Parathyroid adenoma (tissue), 2 donors: ENCODE measurements at regions not wholly inside any gene's neighbourhood (a gene's known extent, or its start where the extent isn't known, plus 50 kb on each side); places are given as distances from the start of the nearest gene placed in this dataset.

Experiments used
- H2AFZ ChIP-seq: fragments of 300-600 bp; sonication (generic); one replicate; pipeline ENCODE4 v1.7.0; 2017; ENCODE audit warnings: antibody characterized with exemption, mild to moderate bottlenecking
- H3K27ac ChIP-seq: fragments of 300-600 bp; sonication (generic); one replicate; pipeline ENCODE4 v1.7.0; 2017
- H3K27me3 ChIP-seq: fragments of 300-600 bp; sonication (generic); one replicate; pipeline ENCODE4 v1.7.0; 2017; ENCODE audit warnings: low read length; ENCODE audit not compliant: control insufficient read depth, insufficient read depth
- H3K36me3 ChIP-seq: fragments of 300-600 bp; sonication (generic); one replicate; pipeline ENCODE4 v1.7.0; 2017; ENCODE audit warnings: low read length; ENCODE audit not compliant: control insufficient read depth, insufficient read depth
- H3K4me1 ChIP-seq: fragments of 300-600 bp; sonication (generic); one replicate; pipeline ENCODE4 v1.7.0; 2017; ENCODE audit warnings: control low read depth
- H3K4me2 ChIP-seq: fragments of 300-600 bp; sonication (generic); one replicate; pipeline ENCODE4 v1.7.0; 2017; ENCODE audit warnings: low read length
- H3K4me3 ChIP-seq: fragments of 300-600 bp; sonication (generic); one replicate; pipeline ENCODE4 v1.7.0; 2017; ENCODE audit warnings: low read depth, low read length
- H3K79me2 ChIP-seq: fragments of 300-600 bp; sonication (generic); one replicate; pipeline ENCODE4 v1.7.0; 2017; ENCODE audit warnings: control low read depth
- H3K9ac ChIP-seq: fragments of 300-600 bp; sonication (generic); one replicate; pipeline ENCODE4 v1.7.0; 2017; ENCODE audit warnings: mild to moderate bottlenecking
- H3K9me3 ChIP-seq: fragments of 300-600 bp; sonication (generic); one replicate; pipeline ENCODE4 v1.7.0; 2017; ENCODE audit warnings: low read length; ENCODE audit not compliant: control insufficient read depth
- TF ChIP-seq, protein P1 (sequence below): fragments of 300-600 bp; sonication (generic); IDR thresholded peaks from one replicate; pipeline ENCODE4 v1.7.0; 2017; ENCODE audit warnings: antibody characterized with exemption, mild to moderate bottlenecking
- donor health status: primary hyperparathyroidism.

DNA sequence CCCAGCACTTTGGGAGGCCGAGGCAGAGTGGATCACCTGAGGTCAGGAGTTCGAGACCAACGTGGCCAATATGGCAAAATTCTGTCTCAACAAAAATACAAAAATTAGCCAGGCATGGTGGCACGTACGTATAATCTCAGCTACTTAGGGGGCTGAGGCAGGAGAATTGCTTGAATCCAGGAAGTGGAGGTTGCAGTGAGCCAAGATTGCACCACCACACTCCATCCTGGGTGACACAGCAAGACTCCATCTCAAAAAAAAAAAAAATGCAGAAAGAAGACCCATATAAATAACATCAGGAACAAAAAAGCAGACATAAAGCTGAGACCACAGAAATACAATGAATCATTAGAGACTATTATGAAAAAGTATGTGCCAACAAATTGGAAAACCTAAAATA lies 235.2 kb upstream of the VEPH1 start:
- no peaks in the 10 kb centered on the region for H3K9me3 ChIP-seq
- no peak overlapping the region for H3K27ac ChIP-seq
- TF ChIP-seq, protein P1, sequence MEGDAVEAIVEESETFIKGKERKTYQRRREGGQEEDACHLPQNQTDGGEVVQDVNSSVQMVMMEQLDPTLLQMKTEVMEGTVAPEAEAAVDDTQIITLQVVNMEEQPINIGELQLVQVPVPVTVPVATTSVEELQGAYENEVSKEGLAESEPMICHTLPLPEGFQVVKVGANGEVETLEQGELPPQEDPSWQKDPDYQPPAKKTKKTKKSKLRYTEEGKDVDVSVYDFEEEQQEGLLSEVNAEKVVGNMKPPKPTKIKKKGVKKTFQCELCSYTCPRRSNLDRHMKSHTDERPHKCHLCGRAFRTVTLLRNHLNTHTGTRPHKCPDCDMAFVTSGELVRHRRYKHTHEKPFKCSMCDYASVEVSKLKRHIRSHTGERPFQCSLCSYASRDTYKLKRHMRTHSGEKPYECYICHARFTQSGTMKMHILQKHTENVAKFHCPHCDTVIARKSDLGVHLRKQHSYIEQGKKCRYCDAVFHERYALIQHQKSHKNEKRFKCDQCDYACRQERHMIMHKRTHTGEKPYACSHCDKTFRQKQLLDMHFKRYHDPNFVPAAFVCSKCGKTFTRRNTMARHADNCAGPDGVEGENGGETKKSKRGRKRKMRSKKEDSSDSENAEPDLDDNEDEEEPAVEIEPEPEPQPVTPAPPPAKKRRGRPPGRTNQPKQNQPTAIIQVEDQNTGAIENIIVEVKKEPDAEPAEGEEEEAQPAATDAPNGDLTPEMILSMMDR = no peak
- peaks cover 3% of the 10 kb centered on the region for H3K36me3 ChIP-seq
- H3K4me2 ChIP-seq = no peak overlapping the region
- H2AFZ ChIP-seq = no peak overlapping the region
- no peaks in the 10 kb centered on the region for H3K4me1 ChIP-seq
- H3K4me3 ChIP-seq = no peak overlapping the region
- H3K27me3 ChIP-seq = no peaks in the 10 kb centered on the region
- H3K79me2 ChIP-seq = no peaks in the 10 kb centered on the region
- no peak overlapping the region for H3K9ac ChIP-seq

DNA sequence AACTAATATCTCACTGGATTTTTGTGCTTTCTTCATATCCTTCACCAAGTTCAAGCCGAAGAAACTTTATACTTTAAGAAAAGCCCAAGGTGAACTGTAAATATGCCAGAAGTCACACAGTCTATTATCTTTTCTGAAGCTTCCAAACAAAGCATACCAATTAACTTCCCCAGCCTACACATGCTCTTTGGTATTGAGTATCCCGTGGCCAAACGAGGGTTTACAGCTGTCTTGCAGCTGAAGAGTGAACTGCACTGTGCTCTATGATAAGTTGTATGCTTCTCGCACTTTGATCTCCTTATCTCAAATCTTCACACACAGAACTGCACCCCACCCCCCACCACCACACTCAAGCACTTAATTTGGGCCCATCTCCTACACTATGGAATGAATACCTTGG lies 215.6 kb upstream of the VEPH1 start:
- Histone ChIP-seq H3K9me3 (peaks cover 2% of the 10 kb centered on the region), H3K79me2 (no peaks in the 10 kb centered on the region), H3K9ac (no peak overlapping the region), H3K27ac (no peak overlapping the region), H3K4me3 (no peak overlapping the region), H3K4me1 (no peaks in the 10 kb centered on the region), H3K36me3 (no peaks in the 10 kb centered on the region), H2AFZ (no peak overlapping the region), H3K27me3 (no peaks in the 10 kb centered on the region), H3K4me2 (no peak overlapping the region)
- TF ChIP-seq, protein P1 = no peak

GRCh38 chr3:157713101-157713500 lies 209.9 kb upstream of the VEPH1 start:
- H3K27ac ChIP-seq = no peak overlapping the region
- no peak overlapping the region for H3K4me3 ChIP-seq
- H2AFZ ChIP-seq = no peak overlapping the region
- TF ChIP-seq, protein P1 = no peak
- no peaks in the 10 kb centered on the region for H3K27me3 ChIP-seq
- H3K9ac ChIP-seq = no peak overlapping the region
- H3K4me2 ChIP-seq = no peak overlapping the region
- H3K36me3 ChIP-seq = no peaks in the 10 kb centered on the region
- H3K4me1 ChIP-seq = no peaks in the 10 kb centered on the region
- H3K79me2 ChIP-seq = no peaks in the 10 kb centered on the region
- peaks cover 2% of the 10 kb centered on the region for H3K9me3 ChIP-seq

DNA sequence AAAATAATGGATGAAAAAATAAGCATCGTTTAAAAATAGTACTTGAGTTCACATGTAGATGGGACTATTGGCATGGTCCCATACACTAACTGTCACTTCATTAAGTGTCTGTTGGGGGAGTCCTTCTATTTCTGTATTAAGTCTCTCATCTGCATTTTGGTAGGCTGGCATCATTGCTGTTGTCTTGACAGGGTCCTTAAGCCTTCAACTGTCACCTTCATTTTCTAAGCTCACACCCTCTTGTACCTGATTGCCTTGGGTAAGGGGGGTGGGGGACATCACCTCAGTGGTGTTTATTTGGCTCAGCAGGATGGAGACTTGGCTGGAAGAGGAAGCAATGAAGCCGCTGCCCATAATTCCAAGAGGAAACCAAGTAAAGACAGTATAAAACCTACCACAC lies 202.0 kb upstream of the VEPH1 start:
- TF ChIP-seq, protein P1 = no peak
- Histone ChIP-seq H3K27ac (no peak overlapping the region), H3K4me1 (no peaks in the 10 kb centered on the region), H3K27me3 (no peaks in the 10 kb centered on the region), H2AFZ (no peak overlapping the region), H3K36me3 (no peaks in the 10 kb centered on the region), H3K4me3 (no peak overlapping the region), H3K79me2 (no peaks in the 10 kb centered on the region), H3K9ac (no peak overlapping the region), H3K9me3 (no peaks in the 10 kb centered on the region), H3K4me2 (no peak overlapping the region)

- H3K4me3 ChIP-seq = no peak overlapping the region
- H3K4me2 ChIP-seq = no peak overlapping the region
- H3K36me3 ChIP-seq = no peaks in the 10 kb centered on the region
- TF ChIP-seq, protein P1 = no peak
- H3K9ac ChIP-seq = no peak overlapping the region
- H3K27me3 ChIP-seq = no peaks in the 10 kb centered on the region
- H3K9me3 ChIP-seq = no peaks in the 10 kb centered on the region
- H3K79me2 ChIP-seq = no peaks in the 10 kb centered on the region
- H3K27ac ChIP-seq = no peak overlapping the region
- no peak overlapping the region for H2AFZ ChIP-seq
- H3K4me1 ChIP-seq = no peaks in the 10 kb centered on the region
These were observed 197.2 kb upstream of the VEPH1 start for GRCh38 chr3:157700405-157700804.
